CD4-positive, alpha-beta T cell (primary cell): ENCODE measurements at regions not wholly inside any gene's neighbourhood (a gene's known extent, or its start where the extent isn't known, plus 50 kb on each side); places are given as distances from the start of the nearest gene placed in this dataset.

Experiments used
- ATAC-seq: fragments of 200-7000 bp; cut with Tn5 transposase; one replicate; pipeline ENCODE4 v1.10.0; 2022; ENCODE audit warnings: mild to moderate bottlenecking; ENCODE audit not compliant: poor library complexity
- CTCF ChIA-PET: fragments of 350-600 bp; sonication (Branson Sonifier 250); formaldehyde crosslinking; loops from one replicate; lab custom pipeline; 2021; ENCODE audit warnings: antibody characterized with exemption, inconsistent platforms; lab: Charles Lee
- POLR2A ChIA-PET: fragments of 350-600 bp; sonication (Branson Sonifier 250); formaldehyde crosslinking; loops from one replicate; lab custom pipeline; 2021; ENCODE audit warnings: antibody characterized with exemption, inconsistent platforms; lab: Charles Lee
- DNase-seq, 14 experiments: peaks; one replicate each; pipeline ENCODE4 v3.0.0-alpha.2; 2013 to 2020; ENCODE audit warnings: mixed read lengths in 2 of 14
- H3K27ac ChIP-seq, 2 donors: one replicate each; pipeline versions ENCODE4 v1.5.1 to v1.7.0; 2013; ENCODE audit warnings: low read length in 2 of 2, low read depth in 1 of 2, mild to moderate bottlenecking in 1 of 2
- H3K27me3 ChIP-seq, 2 experiments: 1 replicate in 1 of 2; 2 replicates in 1 of 2; pipeline versions ENCODE4 v1.6.1 to v1.7.0; 2013; ENCODE audit warnings: low read length in 2 of 2, control low read depth in 1 of 2, mild to moderate bottlenecking in 1 of 2, moderate library complexity in 1 of 2; ENCODE audit not compliant: insufficient read depth in 2 of 2, control insufficient read depth in 1 of 2
- H3K36me3 ChIP-seq: one replicate; pipeline ENCODE4 v1.6.1; 2013; ENCODE audit warnings: low read length, control low read depth; ENCODE audit not compliant: insufficient read depth
- H3K4me1 ChIP-seq: one replicate; pipeline ENCODE4 v1.6.1; 2013; ENCODE audit warnings: low read length, control low read depth; ENCODE audit not compliant: insufficient read depth
- H3K4me3 ChIP-seq: one replicate; pipeline ENCODE4 v1.5.1; 2013; ENCODE audit warnings: mild to moderate bottlenecking, low read length, moderate library complexity
- H3K9me3 ChIP-seq, 2 experiments: 1 replicate in 1 of 2; 2 replicates in 1 of 2; pipeline versions ENCODE4 v1.6.1 to v1.7.0; 2013; ENCODE audit warnings: low read length in 2 of 2, mild to moderate bottlenecking in 2 of 2, control low read depth in 1 of 2, moderate library complexity in 1 of 2; ENCODE audit not compliant: control insufficient read depth in 1 of 2, insufficient read depth in 1 of 2
- H3K27ac Mint-ChIP-seq: one replicate; pipeline ENCODE4 v1.8.0; 2020; ENCODE audit warnings: mixed read lengths
- H3K27me3 Mint-ChIP-seq: one replicate; pipeline ENCODE4 v1.8.0; 2021; ENCODE audit warnings: mixed read lengths
- H3K36me3 Mint-ChIP-seq: one replicate; pipeline ENCODE4 v1.8.0; 2021; ENCODE audit warnings: low read depth, mixed read lengths
- H3K4me1 Mint-ChIP-seq: one replicate; pipeline ENCODE4 v1.8.0; 2021; ENCODE audit warnings: low read depth, mixed read lengths
- H3K4me3 Mint-ChIP-seq: one replicate; pipeline ENCODE4 v1.8.0; 2020; ENCODE audit warnings: mild to moderate bottlenecking, mixed read lengths
- H3K9me3 Mint-ChIP-seq: one replicate; pipeline ENCODE4 v1.8.0; 2020; ENCODE audit warnings: mixed read lengths
- CTCF ChIP-seq: fragments of 200-600 bp; IDR thresholded peaks from one replicate; pipeline ENCODE4 v1.8.0; 2022; ENCODE audit warnings: antibody characterized with exemption, mild to moderate bottlenecking
- intact Hi-C, 2 experiments: fragments of 100-400 bp; cut with DNase I in 1 of 2; cut with micrococcal nuclease in 1 of 2; formaldehyde crosslinking; loops; one replicate each; pipeline versions ENCODE4 v1.15.1 to v1.9.0; 2023 to 2025; cut with DNase I, micrococcal nuclease

DNA sequence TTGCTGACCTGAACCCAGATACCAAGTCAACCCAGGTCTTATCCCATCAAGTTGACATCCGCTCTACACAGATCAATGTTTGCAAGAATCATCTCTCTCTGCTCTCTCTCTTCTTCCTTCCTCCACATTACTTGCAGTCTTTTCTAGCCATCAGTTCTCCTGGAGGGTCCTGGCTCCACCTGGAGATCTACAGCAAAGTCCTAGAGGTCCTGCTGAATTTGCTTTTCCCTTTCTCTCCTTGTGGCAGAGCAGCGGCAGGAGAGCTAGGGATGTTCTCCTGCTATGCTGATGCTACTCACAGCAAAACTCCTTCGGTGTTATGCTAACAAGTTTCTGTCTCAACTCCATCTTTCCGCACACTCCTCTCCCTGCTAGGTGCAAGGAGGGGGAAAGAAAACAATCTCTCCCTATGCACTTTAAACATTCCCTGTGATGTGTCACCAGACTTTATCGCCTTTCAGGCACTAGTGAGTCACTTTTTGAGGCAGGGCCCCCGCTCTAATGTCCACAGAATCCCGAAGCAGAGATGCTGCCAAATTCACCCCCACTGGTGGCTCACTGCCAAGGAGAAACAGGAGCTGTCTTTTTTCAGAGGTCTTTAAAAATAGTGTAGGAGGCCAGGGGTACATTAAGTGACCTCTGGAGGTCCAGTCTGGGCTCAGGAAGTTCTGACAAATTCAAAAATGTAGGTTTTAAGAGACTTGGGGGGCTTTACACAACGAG, 62.6 kb downstream of the FAM50B start:
- H3K36me3 ChIP-seq: no peaks in the 10 kb centered on the region
- DNase-seq (no peak), ATAC-seq (no peak)
- TF ChIP-seq CTCF: no peak
- H3K27ac ChIP-seq: no peak overlapping the region
- H3K4me1 Mint-ChIP-seq: peaks cover 53% of the 10 kb centered on the region
- H3K4me3 ChIP-seq: no peak overlapping the region
- H3K4me3 Mint-ChIP-seq: no peak overlapping the region
- intact Hi-C loops: loop anchor here in 1 of 2 experiments (10.0 kb wide), 1 partner anchor 57 kb away; no protein-coding TSS in a partner anchor
- no peaks in the 10 kb centered on the region for H3K9me3 Mint-ChIP-seq
- H3K36me3 Mint-ChIP-seq: no peaks in the 10 kb centered on the region
- ChIA-PET POLR2A (no interaction called here), CTCF (interaction anchor here (0.5 kb wide), 1 partner anchor 533 kb away, joined by 4 read pairs; no protein-coding TSS in a partner anchor)
- H3K4me1 ChIP-seq: peaks cover 26% of the 10 kb centered on the region
- H3K27me3 ChIP-seq: peaks cover 24 to 28% of the 10 kb centered on the region in 2 experiments
- no peak overlapping the region for H3K27ac Mint-ChIP-seq
- no peaks in the 10 kb centered on the region for H3K9me3 ChIP-seq
- peaks cover 51% of the 10 kb centered on the region for H3K27me3 Mint-ChIP-seq

GRCh38 chr6:3912361-3913076, 63.3 kb downstream of the FAM50B start:
- H3K9me3 Mint-ChIP-seq: no peaks in the 10 kb centered on the region
- Histone ChIP-seq H3K4me1 (peaks cover 26% of the 10 kb centered on the region), H3K9me3 (no peaks in the 10 kb centered on the region), H3K4me3 (no peak overlapping the region), H3K36me3 (no peaks in the 10 kb centered on the region), H3K27ac (no peak overlapping the region), H3K27me3 (peaks cover 24 to 28% of the 10 kb centered on the region in 2 experiments)
- intact Hi-C loops: loop anchor here in 1 of 2 experiments (10.0 kb wide), 1 partner anchor 58 kb away; no protein-coding TSS in a partner anchor
- no peak for ATAC-seq
- no peak overlapping the region for H3K27ac Mint-ChIP-seq
- H3K4me3 Mint-ChIP-seq: no peak overlapping the region
- no peak for TF ChIP-seq CTCF
- peaks cover 47% of the 10 kb centered on the region for H3K27me3 Mint-ChIP-seq
- peaks cover 60% of the 10 kb centered on the region for H3K4me1 Mint-ChIP-seq
- CTCF ChIA-PET: no interaction called here
- DNase-seq: no peak
- POLR2A ChIA-PET: interaction anchor here (2.0 kb wide), 1 partner anchor 65 kb away, joined by 5 read pairs; no protein-coding TSS in a partner anchor
- no peaks in the 10 kb centered on the region for H3K36me3 Mint-ChIP-seq

- DNase-seq: no peak
- H3K4me3 Mint-ChIP-seq: no peak overlapping the region
Measured at GRCh38 chr6:3913077-3913957, 64.1 kb downstream of the FAM50B start.

More at GRCh38 chr6:3913077-3913957, 64.1 kb downstream of the FAM50B start:
- H3K4me1 ChIP-seq: peaks cover 26% of the 10 kb centered on the region
- intact Hi-C loops: loop anchor here in 1 of 2 experiments (10.0 kb wide), 1 partner anchor 59 kb away; no protein-coding TSS in a partner anchor
- Mint-ChIP-seq H3K9me3 (no peaks in the 10 kb centered on the region), H3K4me1 (peaks cover 60% of the 10 kb centered on the region), H3K27me3 (peaks cover 39% of the 10 kb centered on the region), H3K27ac (no peak overlapping the region), H3K36me3 (no peaks in the 10 kb centered on the region)
- no peaks in the 10 kb centered on the region for H3K9me3 ChIP-seq
- H3K27me3 ChIP-seq: peaks cover 24 to 28% of the 10 kb centered on the region in 2 experiments
- H3K4me3 ChIP-seq: no peak overlapping the region
- CTCF ChIA-PET: interaction anchor here (0.6 kb wide), 1 partner anchor 11 kb away, joined by 3 read pairs; no protein-coding TSS in a partner anchor
- POLR2A ChIA-PET: interaction anchor here (1.3 to 2.0 kb wide), 2 partner anchors 64 kb away, joined by 5 to 9 read pairs; partner anchors contain the start of gene FAM50B
- ATAC-seq: no peak
- H3K27ac ChIP-seq: no peak overlapping the region
- TF ChIP-seq CTCF: no peak
- H3K36me3 ChIP-seq: no peaks in the 10 kb centered on the region
